ENCODE measurements at regions not wholly inside any gene's neighbourhood (a gene's known extent, or its start where the extent isn't known, plus 50 kb on each side); places are given as distances from the start of the nearest gene placed in this dataset.
A peak's percentile ranks its signal among the peaks of the same experiment; 100 is the strongest.

GRCh38 chr7:118711688-118712087 is 487.2 kb downstream of the ANKRD7 start:
- no peak for FAIRE-seq

- peak; percentile 76 for FAIRE-seq
These were observed 488.5 kb downstream of the ANKRD7 start for GRCh38 chr7:118713039-118713438.

- no peak for FAIRE-seq
These were observed 496.1 kb downstream of the ANKRD7 start for GRCh38 chr7:118720632-118721031.

GRCh38 chr7:118731854-118732253 is 507.4 kb downstream of the ANKRD7 start:
- no peak for FAIRE-seq

GRCh38 chr7:118734541-118734940 is 510.0 kb downstream of the ANKRD7 start:
- FAIRE-seq, result no peak

GRCh38 chr7:118735441-118735840 is 510.9 kb downstream of the ANKRD7 start:
- no peak for FAIRE-seq

GRCh38 chr7:118737935-118738334 is 513.4 kb downstream of the ANKRD7 start:
- FAIRE-seq, result peak; percentile 11

- FAIRE-seq, result no peak
These were observed 521.4 kb downstream of the ANKRD7 start for GRCh38 chr7:118745927-118746326.

- no peak for FAIRE-seq
These were observed 523.0 kb downstream of the ANKRD7 start for GRCh38 chr7:118747473-118747872.

- no peak for FAIRE-seq
These were observed 529.0 kb downstream of the ANKRD7 start for GRCh38 chr7:118753479-118753878.

GRCh38 chr7:118754608-118755007 is 530.1 kb downstream of the ANKRD7 start:
- no peak for FAIRE-seq

GRCh38 chr7:118755067-118755625 is 530.6 kb downstream of the ANKRD7 start:
- FAIRE-seq, result no peak

GRCh38 chr7:118757066-118757465 is 532.6 kb downstream of the ANKRD7 start:
- no peak for FAIRE-seq

- FAIRE-seq, result no peak
These were observed 534.1 kb downstream of the ANKRD7 start for GRCh38 chr7:118758582-118758981.

GRCh38 chr7:118759921-118760320 is 535.4 kb downstream of the ANKRD7 start:
- FAIRE-seq, result no peak

- FAIRE-seq, result no peak
These were observed 537.9 kb downstream of the ANKRD7 start for GRCh38 chr7:118762451-118762850.

- no peak for FAIRE-seq
These were observed 539.7 kb downstream of the ANKRD7 start for GRCh38 chr7:118764221-118764620.

GRCh38 chr7:118771672-118772071 is 547.2 kb downstream of the ANKRD7 start:
- FAIRE-seq, result no peak

- FAIRE-seq, result no peak
These were observed 552.8 kb downstream of the ANKRD7 start for GRCh38 chr7:118777308-118777707.

GRCh38 chr7:118792682-118793081 is 568.2 kb downstream of the ANKRD7 start:
- no peak for FAIRE-seq

GRCh38 chr7:118793582-118793981 is 569.1 kb downstream of the ANKRD7 start:
- FAIRE-seq, result no peak

GRCh38 chr7:118794419-118794818 is 569.9 kb downstream of the ANKRD7 start:
- FAIRE-seq, result no peak

GRCh38 chr7:118801366-118801765 is 576.9 kb downstream of the ANKRD7 start:
- FAIRE-seq, result no peak

GRCh38 chr7:118802726-118803125 is 578.2 kb downstream of the ANKRD7 start:
- no peak for FAIRE-seq

GRCh38 chr7:118826246-118826645 is 601.7 kb downstream of the ANKRD7 start:
- no peak for FAIRE-seq

- no peak for FAIRE-seq
These were observed 612.4 kb downstream of the ANKRD7 start for GRCh38 chr7:118836933-118837332.
